Hematopoietic multipotent progenitor cell treated with erythropoietin and hydrocortisone succinate and interleukin-3 and kit ligand, for 15 days (in vitro differentiated cells): ENCODE measurements at regions not wholly inside any gene's neighbourhood (a gene's known extent, or its start where the extent isn't known, plus 50 kb on each side); places are given as distances from the start of the nearest gene placed in this dataset.
"Not testable (repeated sequence)": the region's sequence is repeated elsewhere in the genome, so short reads cannot be mapped to it uniquely, and the experiment has no call there.

Experiments used
- DNase-seq: peaks from one replicate; pipeline ENCODE4 v3.0.0-alpha.2; 2015; ENCODE audit warnings: low spot score

GRCh38 chr11:116044520-116044919 is 540.3 kb upstream of the CADM1 start:
- no peak for DNase-seq

GRCh38 chr11:116043857-116044256 is 539.6 kb upstream of the CADM1 start:
- DNase-seq = no peak

GRCh38 chr11:116043059-116043458 is 538.8 kb upstream of the CADM1 start:
- DNase-seq = not testable (repeated sequence)

GRCh38 chr11:116042146-116042545 is 537.9 kb upstream of the CADM1 start:
- DNase-seq = no peak

- no peak for DNase-seq
Measured at GRCh38 chr11:116037861-116038260, 533.6 kb upstream of the CADM1 start.

GRCh38 chr11:116035977-116036376 is 531.8 kb upstream of the CADM1 start:
- no peak for DNase-seq

GRCh38 chr11:116033931-116034553 is 529.8 kb upstream of the CADM1 start:
- DNase-seq = no peak

GRCh38 chr11:116030697-116031331 is 526.6 kb upstream of the CADM1 start:
- DNase-seq = no peak

GRCh38 chr11:116028506-116028905 is 524.3 kb upstream of the CADM1 start:
- DNase-seq = not testable (repeated sequence)

- DNase-seq = no peak
Measured at GRCh38 chr11:115999437-115999836, 495.2 kb upstream of the CADM1 start.

- DNase-seq = no peak
Measured at GRCh38 chr11:115996808-115997188, 492.6 kb upstream of the CADM1 start.

GRCh38 chr11:115996125-115996807 is 492.1 kb upstream of the CADM1 start:
- DNase-seq = no peak

GRCh38 chr11:115993590-115993989 is 489.4 kb upstream of the CADM1 start:
- no peak for DNase-seq

GRCh38 chr11:115990004-115990447 is 485.8 kb upstream of the CADM1 start:
- DNase-seq = no peak

- no peak for DNase-seq
Measured at GRCh38 chr11:115985896-115986295, 481.7 kb upstream of the CADM1 start.

GRCh38 chr11:115984228-115984627 is 480.0 kb upstream of the CADM1 start:
- DNase-seq = no peak

- no peak for DNase-seq
Measured at GRCh38 chr11:115982666-115983065, 478.5 kb upstream of the CADM1 start.

GRCh38 chr11:115981814-115982471 is 477.7 kb upstream of the CADM1 start:
- no peak for DNase-seq

GRCh38 chr11:115981104-115981481 is 476.9 kb upstream of the CADM1 start:
- DNase-seq = no peak

GRCh38 chr11:115980337-115981103 is 476.3 kb upstream of the CADM1 start:
- DNase-seq = no peak

- DNase-seq = no peak
Measured at GRCh38 chr11:115974703-115975102, 470.5 kb upstream of the CADM1 start.

- not testable (repeated sequence) for DNase-seq
Measured at GRCh38 chr11:115967203-115967602, 463.0 kb upstream of the CADM1 start.
